ENCODE measurements at regions not wholly inside any gene's neighbourhood (a gene's known extent, or its start where the extent isn't known, plus 50 kb on each side); places are given as distances from the start of the nearest gene placed in this dataset.

GRCh38 chr15:69577397-69577796, 124.8 kb downstream of the RPLP1 start:
- DNase-seq: no peak

GRCh38 chr15:69578252-69578651, 125.6 kb downstream of the RPLP1 start:
- no peak for DNase-seq

DNA sequence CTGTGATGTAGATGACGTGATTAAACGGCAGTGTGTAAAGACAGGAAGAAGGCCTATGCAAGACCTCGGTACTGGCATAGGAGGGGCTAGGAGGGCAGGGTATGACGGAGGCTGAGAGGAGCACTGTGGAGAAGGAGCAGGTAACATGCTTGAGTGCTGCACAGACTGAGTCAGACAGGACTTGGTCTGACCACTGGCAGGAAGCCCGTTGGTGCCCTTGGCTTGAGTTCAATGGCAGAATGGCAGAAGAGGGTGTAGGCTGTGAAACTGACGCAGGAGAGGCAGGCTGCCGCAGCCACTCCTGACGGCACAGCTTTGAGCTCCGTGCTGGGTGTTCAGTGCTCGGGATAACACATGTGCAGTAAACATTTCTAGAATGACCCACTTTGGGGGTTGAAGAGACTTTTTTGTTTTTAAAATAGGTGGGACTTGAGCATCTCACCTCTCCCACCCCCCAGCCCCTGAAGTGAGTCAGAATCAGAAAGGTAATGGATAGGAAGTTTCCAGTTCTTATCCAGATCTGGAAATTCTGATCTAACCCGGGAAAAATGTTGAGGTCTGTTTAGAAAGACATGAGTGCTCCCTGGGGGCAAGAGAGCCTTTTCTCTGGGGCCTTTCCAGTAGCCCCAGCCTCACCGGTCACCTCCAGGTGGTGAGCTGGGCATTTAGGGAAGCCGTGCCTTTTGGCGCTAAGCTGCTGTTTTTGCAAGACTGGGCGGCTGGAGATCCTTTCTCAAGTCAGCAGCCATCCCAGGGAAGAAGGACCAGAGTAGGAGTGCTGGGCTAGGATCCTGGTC, 126.4 kb downstream of the RPLP1 start:
- no peak for DNase-seq

DNA sequence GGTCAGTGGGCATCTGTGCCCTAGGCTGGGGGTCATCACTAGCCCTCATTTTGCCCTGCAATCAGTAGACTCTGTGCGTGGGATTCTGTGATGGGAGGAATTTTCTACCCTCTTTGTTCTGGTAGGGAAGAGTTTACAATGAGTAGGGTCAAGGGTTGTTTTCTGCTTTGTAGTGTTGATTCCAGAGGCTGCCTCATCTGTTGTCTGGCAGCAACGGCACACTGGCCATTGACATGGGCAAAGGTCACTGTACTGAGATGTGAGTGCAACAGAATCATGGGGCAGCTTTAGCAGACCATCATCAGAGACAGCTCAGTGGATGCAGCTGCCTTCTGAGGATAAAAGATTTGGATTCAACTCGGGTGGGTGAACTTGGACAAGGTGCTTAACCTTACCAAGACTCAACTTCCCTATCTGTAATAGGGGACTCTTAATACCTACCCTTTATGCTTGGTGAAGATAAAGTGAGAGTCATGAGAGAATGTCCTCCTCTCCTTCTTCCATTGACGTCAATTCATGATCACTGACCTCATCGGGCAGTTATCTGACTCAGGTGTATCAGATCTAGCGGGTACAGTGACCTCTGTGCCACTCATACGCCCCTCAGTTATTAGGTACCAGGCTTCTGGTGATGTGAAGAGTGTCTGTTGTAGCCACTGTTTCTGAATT, 127.5 kb downstream of the RPLP1 start:
- DNase-seq: no peak

GRCh38 chr15:69583626-69584025, 131.0 kb downstream of the RPLP1 start:
- DNase-seq: no peak

- no peak for DNase-seq
These were observed 133.3 kb downstream of the RPLP1 start for GRCh38 chr15:69585937-69586336.

DNA sequence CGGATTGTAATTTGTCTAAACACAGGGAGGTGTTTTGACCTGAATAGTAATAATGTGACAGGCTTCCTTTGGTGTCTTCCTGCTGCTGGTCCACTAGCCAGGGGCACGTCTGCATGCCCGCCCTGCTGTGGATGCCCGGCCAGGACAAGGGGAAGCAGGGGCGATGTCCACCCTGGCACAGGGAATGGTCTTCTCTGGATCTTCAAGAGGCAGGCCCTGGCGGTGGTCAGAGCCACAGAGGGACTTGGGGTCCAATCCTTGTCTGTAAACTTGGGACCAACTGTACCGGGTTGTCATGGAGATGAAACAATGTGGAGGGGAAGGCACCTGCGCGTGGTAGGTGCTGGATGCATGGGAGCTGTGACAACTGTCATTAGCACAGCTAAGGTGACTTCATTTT, 134.1 kb downstream of the RPLP1 start:
- no peak for DNase-seq

GRCh38 chr15:69587723-69588426, 135.3 kb downstream of the RPLP1 start:
- no peak for DNase-seq

- DNase-seq: no peak
These were observed 137.6 kb downstream of the RPLP1 start for GRCh38 chr15:69590201-69590710.

DNA sequence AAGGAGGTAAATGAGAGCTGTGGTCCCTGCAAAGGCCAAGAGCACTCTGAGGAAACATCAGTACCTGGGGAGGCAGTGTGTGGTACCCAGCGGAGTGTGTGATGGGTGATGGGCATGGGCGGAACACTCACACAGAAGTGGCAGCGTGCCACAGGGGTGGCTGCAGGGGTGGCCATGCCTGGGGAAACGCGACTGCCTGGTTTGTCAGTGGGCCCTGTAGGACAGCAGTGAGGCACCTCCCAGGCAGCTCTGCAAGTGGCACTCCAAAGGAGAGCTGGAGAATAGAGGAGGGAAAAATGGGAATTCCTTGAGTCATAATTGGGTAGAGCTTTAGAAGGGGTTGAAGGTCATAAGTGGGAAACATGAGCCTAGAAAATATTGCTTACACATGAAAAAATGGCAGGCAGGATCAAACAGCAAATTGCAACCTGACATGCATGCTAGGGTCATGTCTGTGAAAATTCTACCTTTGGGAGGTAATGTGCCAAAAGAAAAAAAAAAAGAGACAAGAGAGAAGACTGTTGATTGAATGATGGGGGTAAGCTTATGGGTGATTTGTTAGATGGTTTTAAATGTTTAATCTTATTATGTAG, 138.4 kb downstream of the RPLP1 start:
- no peak for DNase-seq

GRCh38 chr15:69591905-69592508, 139.4 kb downstream of the RPLP1 start:
- no peak for DNase-seq

DNA sequence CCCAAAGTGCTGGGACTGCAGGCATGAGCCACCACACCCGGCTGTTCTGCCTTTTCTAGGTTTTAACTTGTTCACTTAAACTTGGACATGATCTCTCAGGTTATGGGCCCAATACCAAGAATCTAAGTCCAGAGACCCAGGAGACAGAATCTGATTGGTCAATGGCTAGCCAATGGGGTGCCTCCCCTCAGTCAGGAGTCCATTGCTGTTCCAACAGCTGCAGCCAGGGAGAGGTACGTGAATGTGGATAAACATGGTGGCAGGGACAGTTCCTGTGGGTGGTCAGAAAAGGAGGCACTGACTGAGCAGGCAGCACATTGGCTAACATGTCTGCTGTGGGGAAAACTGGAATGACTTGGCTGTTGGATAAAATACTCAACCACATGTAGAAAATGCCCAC, 140.3 kb downstream of the RPLP1 start:
- DNase-seq: no peak

- no peak for DNase-seq
These were observed 140.9 kb downstream of the RPLP1 start for GRCh38 chr15:69593488-69593887.

- no peak for DNase-seq
These were observed 141.7 kb downstream of the RPLP1 start for GRCh38 chr15:69593981-69594966.

DNA sequence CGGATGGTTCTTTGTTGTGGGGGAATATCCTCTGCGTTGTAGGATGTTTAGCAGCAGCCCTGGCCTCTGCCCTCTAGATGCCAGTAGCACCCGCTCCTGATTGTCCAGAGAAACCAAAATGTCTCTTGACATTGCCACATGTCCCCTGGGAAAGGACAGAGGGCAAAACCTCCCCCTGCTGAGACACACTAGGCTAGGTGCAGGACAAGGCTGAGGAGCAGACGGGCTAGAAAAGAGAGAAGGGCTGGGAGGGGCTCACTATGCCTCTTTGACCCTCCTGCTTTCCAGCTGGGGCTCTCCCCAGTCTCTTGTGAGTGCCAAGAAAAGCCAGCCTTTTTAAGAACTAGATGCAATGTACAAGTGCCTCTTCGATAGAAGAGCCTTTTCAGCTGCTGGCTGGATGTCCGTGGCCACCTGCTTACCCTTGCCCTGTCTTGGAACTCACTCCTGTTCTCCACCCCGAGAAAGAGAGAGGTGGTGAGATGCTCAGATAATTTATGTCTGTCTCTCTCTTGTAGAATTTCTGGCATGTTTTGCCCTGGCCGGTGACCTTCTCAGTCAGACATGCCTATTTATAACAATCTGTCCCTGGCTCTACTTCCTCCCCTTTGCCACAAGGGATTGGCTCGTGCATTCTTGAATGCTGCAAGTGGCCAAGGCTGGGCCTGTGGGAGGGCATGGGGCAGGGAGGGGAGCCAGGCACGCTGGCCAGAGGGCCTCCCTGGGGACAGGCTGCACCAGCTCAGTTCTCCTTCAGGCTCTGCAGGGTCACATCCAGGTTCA, 142.6 kb downstream of the RPLP1 start:
- DNase-seq: no peak

DNA sequence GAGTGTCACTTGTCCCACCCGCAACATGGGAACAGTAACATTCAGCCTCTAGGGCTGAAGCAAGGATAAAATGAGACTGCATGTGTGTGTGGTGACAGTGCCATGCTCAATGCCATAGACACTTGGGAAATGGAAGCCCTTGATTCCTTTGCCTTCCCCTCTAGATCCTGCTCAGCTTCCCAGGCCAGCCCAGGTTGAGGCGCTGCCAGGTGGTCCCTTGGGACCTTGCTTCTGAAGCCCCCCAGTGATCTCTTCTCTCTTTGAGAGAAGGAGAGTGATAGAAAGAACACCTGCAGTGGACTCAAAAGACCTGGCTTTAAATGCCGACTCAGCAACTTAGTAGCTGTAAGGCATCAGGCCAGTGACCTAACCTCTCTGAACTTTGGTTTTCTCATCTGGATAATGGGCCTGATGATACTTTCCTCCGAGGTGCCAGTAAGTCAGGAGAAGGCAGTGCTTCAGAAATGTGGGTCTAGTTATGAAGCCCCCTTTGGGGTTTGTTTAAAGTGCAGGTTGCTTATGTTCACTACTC, 144.5 kb downstream of the RPLP1 start:
- no peak for DNase-seq

GRCh38 chr15:69599271-69599670, 146.7 kb downstream of the RPLP1 start:
- no peak for DNase-seq

DNA sequence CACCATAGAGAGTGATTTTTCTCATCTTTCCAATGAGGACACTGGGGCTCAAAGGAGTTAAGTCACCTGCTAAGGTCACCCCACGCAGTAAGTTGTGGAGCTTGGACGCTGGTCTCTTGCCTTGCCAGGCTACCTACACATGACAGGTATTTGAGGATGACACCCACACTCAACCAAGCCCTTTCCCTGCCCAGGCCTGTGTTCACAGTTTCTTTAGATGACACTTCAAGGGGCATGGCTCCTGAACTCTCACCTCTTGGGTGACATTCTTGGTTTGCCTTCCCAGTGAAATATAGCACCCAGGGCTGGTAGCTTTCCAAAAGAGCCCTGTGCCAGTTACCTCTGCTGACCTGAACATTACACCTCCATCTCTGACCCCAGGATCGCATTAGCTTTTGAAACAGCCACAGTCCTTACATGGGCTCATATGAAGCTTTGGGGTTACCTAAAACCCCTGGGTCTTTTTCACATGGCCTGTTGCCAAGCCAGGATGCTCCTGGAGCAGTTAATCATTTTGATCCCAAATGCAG, 148.0 kb downstream of the RPLP1 start:
- no peak for DNase-seq

DNA sequence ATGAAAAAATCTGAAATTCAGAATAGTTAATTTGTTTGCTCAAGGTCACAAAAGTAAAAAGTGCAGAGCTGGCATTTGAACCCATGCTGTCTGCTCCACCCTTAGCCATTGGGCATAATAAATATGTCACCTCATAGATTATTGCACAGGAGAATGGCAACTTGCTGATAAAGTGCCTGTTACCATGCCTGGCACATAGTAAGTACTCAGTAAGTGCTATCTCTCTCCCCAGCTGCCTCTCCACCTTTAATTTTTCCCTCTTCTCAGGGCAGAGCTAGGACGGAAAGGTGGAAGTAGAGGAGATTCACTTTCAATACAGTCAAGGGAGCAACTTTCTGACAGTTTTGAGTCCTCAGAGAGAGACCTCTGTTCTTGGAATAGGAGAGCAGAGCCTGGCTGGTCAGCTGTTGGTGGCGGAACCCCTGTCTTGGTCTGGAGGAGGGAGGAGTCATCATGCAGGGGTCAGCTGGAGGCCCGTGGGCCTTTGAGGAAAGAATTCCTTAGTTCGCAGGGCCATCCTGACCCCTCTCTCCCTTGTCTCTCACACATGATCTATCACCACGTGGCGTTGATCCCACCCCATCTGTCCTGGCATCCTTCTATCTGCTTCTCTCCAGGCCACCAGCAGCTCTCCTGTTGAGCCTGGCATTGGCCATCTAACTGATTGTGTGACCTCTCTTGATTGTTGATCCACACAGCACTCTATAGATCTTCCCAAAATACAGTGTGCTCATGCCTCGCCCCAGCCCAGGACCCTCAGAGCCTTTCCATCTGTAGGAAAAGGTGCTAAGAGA, 149.3 kb downstream of the RPLP1 start:
- DNase-seq: no peak

All from T-helper 9 cell (primary cell).